SK-N-SH (cell line): ENCODE measurements at regions not wholly inside any gene's neighbourhood (a gene's known extent, or its start where the extent isn't known, plus 50 kb on each side); places are given as distances from the start of the nearest gene placed in this dataset.

ENCODE experiments used
- CTCF ChIA-PET: fragments of 300-600, 350-600 bp; formaldehyde crosslinking; extraction: SDS; loops from one replicate; lab custom pipeline; 2021; lab: Yijun Ruan, JAX
- POLR2A ChIA-PET: fragments of 350-600 bp; sonication (Branson Sonifier 250); formaldehyde crosslinking; extraction: SDS; loops from one replicate; lab custom pipeline; 2020; ENCODE audit warnings: antibody characterized with exemption, inconsistent platforms; lab: Yijun Ruan, JAX
- DNase-seq: peaks from one replicate; pipeline ENCODE4 v3.0.0; 2012
- H2AFZ ChIP-seq: fragments of 200-600 bp; sonication (generic); 2 replicates; pipeline ENCODE4 v1.8.1; 2016; ENCODE audit warnings: antibody characterized with exemption, mild to moderate bottlenecking, low read depth
- H3F3A ChIP-seq: fragments of 200-600 bp; sonication (generic); replicated peaks from 2 replicates; pipeline ENCODE3; 2016; ENCODE audit warnings: antibody characterized with exemption, mild to moderate bottlenecking; ENCODE audit not compliant: insufficient read depth
- H3K27ac ChIP-seq, 2 experiments: fragments of 200-500 bp in 1 of 2; fragments of 200-600 bp in 1 of 2; sonication (Bioruptor generic) in 1 of 2; sonication (generic), shearing (Covaris generic) in 1 of 2; 2 replicates each; pipeline versions ENCODE4 v1.5.1 to v1.6.1; 2014 to 2016; ENCODE audit warnings: low read depth in 2 of 2, inconsistent platforms in 1 of 2, low read length in 1 of 2, mild to moderate bottlenecking in 1 of 2, mixed read lengths in 1 of 2
- H3K27me3 ChIP-seq: fragments of 200-600 bp; sonication (generic), shearing (Covaris generic); 2 replicates; pipeline ENCODE4 v1.6.1; 2016; ENCODE audit warnings: mixed run types; ENCODE audit not compliant: insufficient read depth
- H3K36me3 ChIP-seq, 2 experiments: fragments of 200-500 bp in 1 of 2; fragments of 200-600 bp in 1 of 2; sonication (Bioruptor generic) in 1 of 2; sonication (generic) in 1 of 2; replicated peaks in 1 of 2; 2 replicates each; pipeline versions ENCODE3 to v1.5.1; 2014 to 2016; ENCODE audit warnings: low read length in 1 of 2, mild to moderate bottlenecking in 1 of 2; ENCODE audit not compliant: insufficient read depth in 2 of 2, control insufficient read depth in 1 of 2
- H3K4me1 ChIP-seq, 2 experiments: fragments of 200-500 bp in 1 of 2; fragments of 200-600 bp in 1 of 2; sonication (Bioruptor generic) in 1 of 2; sonication (generic), shearing (Covaris generic) in 1 of 2; 2 replicates each; pipeline versions ENCODE4 v1.5.1 to v1.6.1; 2014 to 2016; ENCODE audit warnings: low read depth in 1 of 2, low read length in 1 of 2, mixed run types in 1 of 2; ENCODE audit not compliant: insufficient read depth in 2 of 2, control insufficient read depth in 1 of 2
- H3K4me2 ChIP-seq: fragments of 200-600 bp; sonication (generic), shearing (Covaris generic); 2 replicates; pipeline ENCODE4 v1.6.1; 2017; ENCODE audit warnings: mixed run types
- H3K4me3 ChIP-seq, 2 experiments: fragments of 200-500 bp in 1 of 2; fragments of 200-600 bp in 1 of 2; sonication (Bioruptor generic) in 1 of 2; sonication (generic), shearing (Covaris generic) in 1 of 2; 2 replicates each; pipeline versions ENCODE4 v1.5.1 to v1.8.1; 2014 to 2016; ENCODE audit warnings: low read depth in 2 of 2, inconsistent platforms in 1 of 2, low read length in 1 of 2, mild to moderate bottlenecking in 1 of 2, mixed read lengths in 1 of 2, moderate library complexity in 1 of 2
- H3K79me2 ChIP-seq: fragments of 200-600 bp; sonication (generic); 2 replicates; pipeline ENCODE4 v1.8.1; 2017; ENCODE audit warnings: mild to moderate bottlenecking; ENCODE audit not compliant: insufficient read depth
- H3K9ac ChIP-seq: fragments of 200-600 bp; sonication (generic); 2 replicates; pipeline ENCODE4 v1.6.1; 2017; ENCODE audit warnings: mixed run types
- H3K9me2 ChIP-seq: fragments of 200-600 bp; sonication (generic); 2 replicates; pipeline ENCODE4 v1.6.1; 2017; ENCODE audit warnings: mixed run types
- H3K9me3 ChIP-seq: fragments of 200-600 bp; sonication (generic); 2 replicates; pipeline ENCODE4 v1.6.1; 2017; ENCODE audit warnings: mixed run types, mild to moderate bottlenecking, moderate library complexity
- H4K20me1 ChIP-seq: fragments of 200-600 bp; sonication (generic); 2 replicates; pipeline ENCODE4 v1.6.1; 2017; ENCODE audit warnings: mild to moderate bottlenecking, mixed run types; ENCODE audit not compliant: insufficient read depth
- CHD2 ChIP-seq: fragments of 150-350 bp; IDR thresholded peaks from 2 replicates; pipeline ENCODE4 v1.6.1; 2018; ENCODE audit warnings: low read length; ENCODE audit not compliant: partially characterized antibody
- ELF1 ChIP-seq: IDR thresholded peaks from 2 replicates; pipeline ENCODE4 v1.4.0; 2012
- EP300 ChIP-seq, 2 experiments: IDR thresholded peaks; 2 replicates each; pipeline versions ENCODE4 v1.4.0 to v1.6.1; 2012; ENCODE audit warnings: borderline replicate concordance in 1 of 2, low read depth in 1 of 2, low read length in 1 of 2
- EZH2phosphoT487 ChIP-seq: fragments of 200-600 bp; sonication (generic); IDR thresholded peaks from 2 replicates; pipeline ENCODE4 v1.6.1; 2017; ENCODE audit warnings: low read depth, mixed run types, mild to moderate bottlenecking, antibody characterized with exemption, moderate library complexity, borderline replicate concordance
- FOXM1 ChIP-seq: IDR thresholded peaks from 2 replicates; pipeline ENCODE4 v1.4.0; 2012; ENCODE audit warnings: low read depth, mild to moderate bottlenecking
- NFIC ChIP-seq: IDR thresholded peaks from 2 replicates; pipeline ENCODE4 v1.4.0; 2012; ENCODE audit warnings: borderline replicate concordance
- RXRA ChIP-seq: IDR thresholded peaks from 2 replicates; pipeline ENCODE4 v1.4.0; 2012; ENCODE audit warnings: low read depth, mild to moderate bottlenecking, borderline replicate concordance
- SMC3 ChIP-seq: IDR thresholded peaks from 2 replicates; pipeline ENCODE4 v1.6.1; 2012; ENCODE audit warnings: low read depth, low read length, improper control_type of control experiment
- TAF1 ChIP-seq: IDR thresholded peaks from 2 replicates; pipeline ENCODE4 v1.6.1; 2012; ENCODE audit warnings: low read depth, mild to moderate bottlenecking, low read length, moderate library complexity, borderline replicate concordance
- YY1 ChIP-seq: IDR thresholded peaks from 2 replicates; pipeline ENCODE4 v1.4.0; 2012; ENCODE audit warnings: low read depth, mild to moderate bottlenecking
- WGBS: methylation state at CpG from one replicate; pipeline ENCODE4 v1.1.6; 2017; ENCODE audit warnings: low lambda C conversion rate; 5-methylcytosine and 5-hydroxymethylcytosine counted together
- TF ChIP-seq, protein P1 (sequence below): fragments of 150-350 bp; IDR thresholded peaks from 2 replicates; pipeline ENCODE4 v1.6.1; 2016; ENCODE audit warnings: mild to moderate bottlenecking, low read depth, low read length
- TF ChIP-seq, protein P2 (sequence below): IDR thresholded peaks from 2 replicates; pipeline ENCODE4 v1.6.1; 2012; ENCODE audit warnings: mild to moderate bottlenecking, low read depth, low read length, moderate library complexity
- TF ChIP-seq, protein P3 (sequence below): fragments of 150-350 bp; IDR thresholded peaks from 2 replicates; pipeline ENCODE4 v1.6.1; 2017; ENCODE audit warnings: antibody characterized with exemption, low read length, low read depth, borderline replicate concordance
- TF ChIP-seq, protein P4 (sequence below): fragments of 200-600 bp; sonication (generic); IDR thresholded peaks from 2 replicates; pipeline ENCODE4 v1.6.1; 2017; ENCODE audit warnings: antibody characterized with exemption, mild to moderate bottlenecking, moderate library complexity
- TF ChIP-seq, protein P5 (sequence below): IDR thresholded peaks from 2 replicates; pipeline ENCODE4 v1.4.0; 2012; ENCODE audit warnings: low read depth

DNA sequence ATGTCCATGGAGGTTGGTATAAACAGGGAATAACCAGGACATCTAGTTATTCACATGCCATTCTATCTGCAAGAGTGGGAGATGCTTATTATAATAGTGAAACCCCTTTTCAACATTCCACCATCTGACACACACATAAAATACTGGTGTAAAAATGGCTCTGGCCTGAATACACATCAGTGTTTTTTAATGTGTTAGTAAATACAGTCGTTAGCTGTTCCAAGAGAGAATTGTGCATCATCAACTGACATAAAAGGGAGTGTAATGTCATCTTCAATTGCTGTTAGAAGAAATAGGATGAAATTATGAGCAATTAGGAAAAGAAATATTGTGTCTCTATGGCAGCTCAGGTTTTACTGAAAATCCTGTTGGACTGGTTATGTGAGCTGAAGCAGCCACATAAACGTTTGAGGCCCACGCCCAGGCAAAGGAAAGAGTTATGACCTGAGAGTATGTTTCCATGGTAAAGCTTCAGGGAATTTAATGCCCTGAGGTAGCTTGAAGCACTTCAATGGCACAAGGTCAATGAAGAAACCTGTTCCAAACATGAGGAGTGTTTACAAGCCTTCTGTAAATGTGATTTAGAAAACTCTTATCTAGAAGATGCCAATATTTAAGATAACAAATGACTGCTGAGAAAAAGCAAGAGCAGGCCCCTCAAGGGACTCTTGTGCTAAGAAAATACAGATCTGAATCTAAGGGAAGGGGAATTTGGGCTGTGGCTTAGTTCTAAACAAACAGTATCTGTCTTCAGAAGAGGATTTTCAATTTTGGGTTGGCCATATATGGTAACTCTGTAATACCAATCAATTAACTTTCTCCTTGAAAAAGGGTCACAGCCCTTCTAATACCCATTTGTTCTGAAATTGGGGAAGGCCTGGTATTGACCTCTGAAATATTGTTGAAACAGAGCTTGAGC is 384.3 kb downstream of the SEC16B start:
- WGBS = 21% methylated on average over 3 of the region's 3 CpGs
- POLR2A ChIA-PET = no interaction called here

More for the DNA sequence above, 384.3 kb downstream of the SEC16B start:
- H3K4me1 ChIP-seq = no peaks in the 10 kb centered on the region
- CTCF ChIA-PET = interaction anchor here (1.0 kb wide), 1 partner anchor 125 kb away, joined by 3 read pairs; no protein-coding TSS in a partner anchor
- no peaks in the 10 kb centered on the region for H3K9me3 ChIP-seq
- no peak overlapping the region for H3K9ac ChIP-seq
- H3K4me3 ChIP-seq = no peak overlapping the region
- no peak for DNase-seq
- H3K36me3 ChIP-seq = no peaks in the 10 kb centered on the region
- no peaks in the 10 kb centered on the region for H3K9me2 ChIP-seq
- H3K27me3 ChIP-seq = no peaks in the 10 kb centered on the region
- no peaks in the 10 kb centered on the region for H3K79me2 ChIP-seq
- no peaks in the 10 kb centered on the region for H4K20me1 ChIP-seq
- no peak overlapping the region for H3K4me2 ChIP-seq
- no peaks in the 10 kb centered on the region for H3F3A ChIP-seq
- no peak overlapping the region for H3K27ac ChIP-seq
- H2AFZ ChIP-seq = no peak overlapping the region
- TF ChIP-seq, protein P1, sequence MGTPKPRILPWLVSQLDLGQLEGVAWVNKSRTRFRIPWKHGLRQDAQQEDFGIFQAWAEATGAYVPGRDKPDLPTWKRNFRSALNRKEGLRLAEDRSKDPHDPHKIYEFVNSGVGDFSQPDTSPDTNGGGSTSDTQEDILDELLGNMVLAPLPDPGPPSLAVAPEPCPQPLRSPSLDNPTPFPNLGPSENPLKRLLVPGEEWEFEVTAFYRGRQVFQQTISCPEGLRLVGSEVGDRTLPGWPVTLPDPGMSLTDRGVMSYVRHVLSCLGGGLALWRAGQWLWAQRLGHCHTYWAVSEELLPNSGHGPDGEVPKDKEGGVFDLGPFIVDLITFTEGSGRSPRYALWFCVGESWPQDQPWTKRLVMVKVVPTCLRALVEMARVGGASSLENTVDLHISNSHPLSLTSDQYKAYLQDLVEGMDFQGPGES = no peak
- no peak for TF ChIP-seq SMC3
- no peak for TF ChIP-seq ELF1
- no peak for TF ChIP-seq CHD2
- TF ChIP-seq, protein P2, sequence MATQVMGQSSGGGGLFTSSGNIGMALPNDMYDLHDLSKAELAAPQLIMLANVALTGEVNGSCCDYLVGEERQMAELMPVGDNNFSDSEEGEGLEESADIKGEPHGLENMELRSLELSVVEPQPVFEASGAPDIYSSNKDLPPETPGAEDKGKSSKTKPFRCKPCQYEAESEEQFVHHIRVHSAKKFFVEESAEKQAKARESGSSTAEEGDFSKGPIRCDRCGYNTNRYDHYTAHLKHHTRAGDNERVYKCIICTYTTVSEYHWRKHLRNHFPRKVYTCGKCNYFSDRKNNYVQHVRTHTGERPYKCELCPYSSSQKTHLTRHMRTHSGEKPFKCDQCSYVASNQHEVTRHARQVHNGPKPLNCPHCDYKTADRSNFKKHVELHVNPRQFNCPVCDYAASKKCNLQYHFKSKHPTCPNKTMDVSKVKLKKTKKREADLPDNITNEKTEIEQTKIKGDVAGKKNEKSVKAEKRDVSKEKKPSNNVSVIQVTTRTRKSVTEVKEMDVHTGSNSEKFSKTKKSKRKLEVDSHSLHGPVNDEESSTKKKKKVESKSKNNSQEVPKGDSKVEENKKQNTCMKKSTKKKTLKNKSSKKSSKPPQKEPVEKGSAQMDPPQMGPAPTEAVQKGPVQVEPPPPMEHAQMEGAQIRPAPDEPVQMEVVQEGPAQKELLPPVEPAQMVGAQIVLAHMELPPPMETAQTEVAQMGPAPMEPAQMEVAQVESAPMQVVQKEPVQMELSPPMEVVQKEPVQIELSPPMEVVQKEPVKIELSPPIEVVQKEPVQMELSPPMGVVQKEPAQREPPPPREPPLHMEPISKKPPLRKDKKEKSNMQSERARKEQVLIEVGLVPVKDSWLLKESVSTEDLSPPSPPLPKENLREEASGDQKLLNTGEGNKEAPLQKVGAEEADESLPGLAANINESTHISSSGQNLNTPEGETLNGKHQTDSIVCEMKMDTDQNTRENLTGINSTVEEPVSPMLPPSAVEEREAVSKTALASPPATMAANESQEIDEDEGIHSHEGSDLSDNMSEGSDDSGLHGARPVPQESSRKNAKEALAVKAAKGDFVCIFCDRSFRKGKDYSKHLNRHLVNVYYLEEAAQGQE = no peak
- no peak for TF ChIP-seq TAF1
- no peak for TF ChIP-seq EP300 (IDR thresholded peaks at IDR 0.05; ENCODE audit: borderline replicate concordance in 1 of 2, low read depth in 1 of 2, low read length in 1 of 2)
- TF ChIP-seq, protein P3, sequence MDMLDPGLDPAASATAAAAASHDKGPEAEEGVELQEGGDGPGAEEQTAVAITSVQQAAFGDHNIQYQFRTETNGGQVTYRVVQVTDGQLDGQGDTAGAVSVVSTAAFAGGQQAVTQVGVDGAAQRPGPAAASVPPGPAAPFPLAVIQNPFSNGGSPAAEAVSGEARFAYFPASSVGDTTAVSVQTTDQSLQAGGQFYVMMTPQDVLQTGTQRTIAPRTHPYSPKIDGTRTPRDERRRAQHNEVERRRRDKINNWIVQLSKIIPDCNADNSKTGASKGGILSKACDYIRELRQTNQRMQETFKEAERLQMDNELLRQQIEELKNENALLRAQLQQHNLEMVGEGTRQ = no peak
- TF ChIP-seq, protein P4, sequence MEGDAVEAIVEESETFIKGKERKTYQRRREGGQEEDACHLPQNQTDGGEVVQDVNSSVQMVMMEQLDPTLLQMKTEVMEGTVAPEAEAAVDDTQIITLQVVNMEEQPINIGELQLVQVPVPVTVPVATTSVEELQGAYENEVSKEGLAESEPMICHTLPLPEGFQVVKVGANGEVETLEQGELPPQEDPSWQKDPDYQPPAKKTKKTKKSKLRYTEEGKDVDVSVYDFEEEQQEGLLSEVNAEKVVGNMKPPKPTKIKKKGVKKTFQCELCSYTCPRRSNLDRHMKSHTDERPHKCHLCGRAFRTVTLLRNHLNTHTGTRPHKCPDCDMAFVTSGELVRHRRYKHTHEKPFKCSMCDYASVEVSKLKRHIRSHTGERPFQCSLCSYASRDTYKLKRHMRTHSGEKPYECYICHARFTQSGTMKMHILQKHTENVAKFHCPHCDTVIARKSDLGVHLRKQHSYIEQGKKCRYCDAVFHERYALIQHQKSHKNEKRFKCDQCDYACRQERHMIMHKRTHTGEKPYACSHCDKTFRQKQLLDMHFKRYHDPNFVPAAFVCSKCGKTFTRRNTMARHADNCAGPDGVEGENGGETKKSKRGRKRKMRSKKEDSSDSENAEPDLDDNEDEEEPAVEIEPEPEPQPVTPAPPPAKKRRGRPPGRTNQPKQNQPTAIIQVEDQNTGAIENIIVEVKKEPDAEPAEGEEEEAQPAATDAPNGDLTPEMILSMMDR = no peak
- TF ChIP-seq, protein P5, sequence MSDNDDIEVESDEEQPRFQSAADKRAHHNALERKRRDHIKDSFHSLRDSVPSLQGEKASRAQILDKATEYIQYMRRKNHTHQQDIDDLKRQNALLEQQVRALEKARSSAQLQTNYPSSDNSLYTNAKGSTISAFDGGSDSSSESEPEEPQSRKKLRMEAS = no peak
- TF ChIP-seq YY1 = no peak
- no peak for TF ChIP-seq FOXM1
- TF ChIP-seq EZH2phosphoT487 = no peak
- no peak for TF ChIP-seq RXRA
- no peak for TF ChIP-seq NFIC
